Mucosa of descending colon (tissue), 3 donors: ENCODE measurements at regions not wholly inside any gene's neighbourhood (a gene's known extent, or its start where the extent isn't known, plus 50 kb on each side); places are given as distances from the start of the nearest gene placed in this dataset.
"Not testable (repeated sequence)": the region's sequence is repeated elsewhere in the genome, so short reads cannot be mapped to it uniquely, and the experiment has no call there.

Source experiments
- ATAC-seq: fragments of 200-7000 bp; cut with Tn5 transposase; one replicate; pipeline ENCODE4 v1.9.1; 2020; ENCODE audit warnings: mild to moderate bottlenecking, moderate library complexity
- DNase-seq, 3 donors: peaks; one replicate each; pipeline ENCODE4 v3.0.0-alpha.2; 2020
- H3K36me3 ChIP-seq: fragments of 200-600 bp; one replicate; pipeline ENCODE4 v1.8.0; 2021; ENCODE audit warnings: low read depth, mild to moderate bottlenecking
- H3K4me1 ChIP-seq: fragments of 200-600 bp; one replicate; pipeline ENCODE4 v1.8.0; 2021; ENCODE audit warnings: low read depth, mild to moderate bottlenecking
- H3K4me3 ChIP-seq: fragments of 200-600 bp; one replicate; pipeline ENCODE4 v1.8.0; 2021; ENCODE audit warnings: mild to moderate bottlenecking
- H3K9me3 ChIP-seq: fragments of 200-600 bp; one replicate; pipeline ENCODE4 v1.8.0; 2021; ENCODE audit warnings: mild to moderate bottlenecking
- CTCF ChIP-seq: fragments of 200-600 bp; IDR thresholded peaks from one replicate; pipeline ENCODE4 v1.8.0; 2022; ENCODE audit warnings: antibody characterized with exemption, mild to moderate bottlenecking
- intact Hi-C, 2 donors: fragments of 100-400 bp; cut with DNase I in 1 of 2; cut with micrococcal nuclease in 1 of 2; formaldehyde crosslinking; loops; one replicate each; pipeline versions ENCODE4 v1.11.0 to v1.11.1; 2022; cut with DNase I, micrococcal nuclease
- donor health status: DM: no; HTN: no; CAD: no; lungs with moderate emphysema.
- donor health status: DM: no; HTN: no; CAD: no.
- donor health status: DM: no; HTN: yes; CAD: no.

- no peaks in the 10 kb centered on the region for H3K4me1 ChIP-seq
- no peak for TF ChIP-seq CTCF
- H3K36me3 ChIP-seq, result no peaks in the 10 kb centered on the region
- no peak for DNase-seq
- no peak overlapping the region for H3K4me3 ChIP-seq
- no peak for ATAC-seq
- H3K9me3 ChIP-seq, result no peaks in the 10 kb centered on the region
- intact Hi-C loops, result no loop called here
Observed at GRCh38 chrX:130543603-130544325, 142.0 kb downstream of the RBMX2 start.

- DNase-seq, result no peak
- intact Hi-C loops, result no loop called here
- TF ChIP-seq CTCF, result no peak
- no peaks in the 10 kb centered on the region for H3K4me1 ChIP-seq
- ATAC-seq, result no peak
- no peak overlapping the region for H3K4me3 ChIP-seq
- H3K9me3 ChIP-seq, result no peaks in the 10 kb centered on the region
- H3K36me3 ChIP-seq, result no peaks in the 10 kb centered on the region
Observed at GRCh38 chrX:130545796-130546195, 144.0 kb downstream of the RBMX2 start.

- H3K4me1 ChIP-seq, intact Hi-C loops, H3K36me3 ChIP-seq, H3K9me3 ChIP-seq, H3K4me3 ChIP-seq, DNase-seq, ATAC-seq: not testable (repeated sequence)
Observed at GRCh38 chrX:130549382-130549781, 147.6 kb downstream of the RBMX2 start.

GRCh38 chrX:130550351-130550750 lies 148.6 kb downstream of the RBMX2 start:
- ATAC-seq, result no peak
- TF ChIP-seq CTCF, result no peak
- Histone ChIP-seq H3K4me1 (no peaks in the 10 kb centered on the region), H3K4me3 (no peak overlapping the region), H3K9me3 (no peaks in the 10 kb centered on the region), H3K36me3 (no peaks in the 10 kb centered on the region)
- DNase-seq, result no peak
- intact Hi-C loops, result no loop called here

GRCh38 chrX:130552444-130553073 lies 150.8 kb downstream of the RBMX2 start:
- DNase-seq (no peak), ATAC-seq (no peak)
- no peak overlapping the region for H3K4me3 ChIP-seq
- H3K36me3 ChIP-seq, result no peaks in the 10 kb centered on the region
- intact Hi-C loops, result no loop called here
- no peaks in the 10 kb centered on the region for H3K4me1 ChIP-seq
- no peak for TF ChIP-seq CTCF
- no peaks in the 10 kb centered on the region for H3K9me3 ChIP-seq

- DNase-seq (no peak), ATAC-seq (no peak)
- H3K36me3 ChIP-seq, result no peaks in the 10 kb centered on the region
- intact Hi-C loops, result no loop called here
- H3K4me1 ChIP-seq, result no peaks in the 10 kb centered on the region
- no peak for TF ChIP-seq CTCF
- no peaks in the 10 kb centered on the region for H3K9me3 ChIP-seq
- no peak overlapping the region for H3K4me3 ChIP-seq
Observed at GRCh38 chrX:130555341-130555740, 153.6 kb downstream of the RBMX2 start.
